ENCODE measurements at regions not wholly inside any gene's neighbourhood (a gene's known extent, or its start where the extent isn't known, plus 50 kb on each side); places are given as distances from the start of the nearest gene placed in this dataset.

- Mint-ChIP-seq H3K27me3 (ENCODE audit: insufficient read depth, unreplicated experiment) (peaks cover 20% of the 10 kb centered on the region), H3K27ac (ENCODE audit: unreplicated experiment) (no peak overlapping the region), H3K4me3 (ENCODE audit: unreplicated experiment) (no peak overlapping the region), H3K9me3 (ENCODE audit: unreplicated experiment) (no peaks in the 10 kb centered on the region), H3K4me1 (ENCODE audit: low read depth, unreplicated experiment) (no peaks in the 10 kb centered on the region), H3K36me3 (ENCODE audit: insufficient read depth, unreplicated experiment) (no peaks in the 10 kb centered on the region)
- Histone ChIP-seq H3K4me3 (ENCODE audit: low read depth, low read length) (no peak overlapping the region), H3K4me1 (no peaks in the 10 kb centered on the region), H3K9me3 (no peaks in the 10 kb centered on the region), H3K36me3 (ENCODE audit: control insufficient read depth, insufficient read depth, low read length) (no peaks in the 10 kb centered on the region), H3K27me3 (replicated peaks; ENCODE audit: control insufficient read depth, insufficient read depth, low read length) (no peaks in the 10 kb centered on the region)
- no peak for TF ChIP-seq CTCF (IDR thresholded peaks at IDR 0.05; ENCODE audit: insufficient read depth in 1 of 2, low read depth in 1 of 2, low read length in 1 of 2, severe bottlenecking in 1 of 2, unreplicated experiment in 1 of 2)
- ChIA-PET CTCF (no interaction called here), POLR2A (no interaction called here)
- no peak for DNase-seq
- intact Hi-C loops (cut with micrococcal nuclease; ENCODE audit: unreplicated experiment): no loop called here
- no TSS peak for BruUV-seq (replicated peaks)
Observed at GRCh38 chr12:28065374-28065773, 92.8 kb upstream of the PTHLH start.

- no peak overlapping the region for H3K4me3 Mint-ChIP-seq (ENCODE audit: unreplicated experiment)
- H3K4me1 Mint-ChIP-seq (ENCODE audit: low read depth, unreplicated experiment): no peaks in the 10 kb centered on the region
- Histone ChIP-seq H3K4me3 (ENCODE audit: low read depth, low read length) (no peak overlapping the region), H3K27me3 (replicated peaks; ENCODE audit: control insufficient read depth, insufficient read depth, low read length) (no peaks in the 10 kb centered on the region), H3K4me1 (no peaks in the 10 kb centered on the region), H3K36me3 (ENCODE audit: control insufficient read depth, insufficient read depth, low read length) (no peaks in the 10 kb centered on the region), H3K9me3 (peaks cover 4% of the 10 kb centered on the region; the same call in 1 of the 2 replicates)
- ChIA-PET CTCF (no interaction called here), POLR2A (no interaction called here)
- no peaks in the 10 kb centered on the region for H3K36me3 Mint-ChIP-seq (ENCODE audit: insufficient read depth, unreplicated experiment)
- BruUV-seq (replicated peaks): no TSS peak
- TF ChIP-seq CTCF (IDR thresholded peaks at IDR 0.05; ENCODE audit: insufficient read depth in 1 of 2, low read depth in 1 of 2, low read length in 1 of 2, severe bottlenecking in 1 of 2, unreplicated experiment in 1 of 2): no peak
- no peak for DNase-seq
- no peaks in the 10 kb centered on the region for H3K9me3 Mint-ChIP-seq (ENCODE audit: unreplicated experiment)
- H3K27me3 Mint-ChIP-seq (ENCODE audit: insufficient read depth, unreplicated experiment): peaks cover 17% of the 10 kb centered on the region
- H3K27ac Mint-ChIP-seq (ENCODE audit: unreplicated experiment): no peak overlapping the region
- intact Hi-C loops (cut with micrococcal nuclease; ENCODE audit: unreplicated experiment): no loop called here
Observed at GRCh38 chr12:28065889-28066630, 93.5 kb upstream of the PTHLH start.

GRCh38 chr12:28066879-28067278 is 94.3 kb upstream of the PTHLH start:
- Histone ChIP-seq H3K27me3 (replicated peaks; ENCODE audit: control insufficient read depth, insufficient read depth, low read length) (no peaks in the 10 kb centered on the region), H3K36me3 (ENCODE audit: control insufficient read depth, insufficient read depth, low read length) (no peaks in the 10 kb centered on the region), H3K9me3 (peaks cover 6% of the 10 kb centered on the region; the same call in 1 of the 2 replicates), H3K4me1 (no peaks in the 10 kb centered on the region), H3K4me3 (ENCODE audit: low read depth, low read length) (no peak overlapping the region)
- peaks cover 15% of the 10 kb centered on the region for H3K27me3 Mint-ChIP-seq (ENCODE audit: insufficient read depth, unreplicated experiment)
- no peaks in the 10 kb centered on the region for H3K36me3 Mint-ChIP-seq (ENCODE audit: insufficient read depth, unreplicated experiment)
- intact Hi-C loops (cut with micrococcal nuclease; ENCODE audit: unreplicated experiment): no loop called here
- H3K9me3 Mint-ChIP-seq (ENCODE audit: unreplicated experiment): no peaks in the 10 kb centered on the region
- no peak overlapping the region for H3K27ac Mint-ChIP-seq (ENCODE audit: unreplicated experiment)
- H3K4me3 Mint-ChIP-seq (ENCODE audit: unreplicated experiment): no peak overlapping the region
- DNase-seq: no peak
- CTCF ChIA-PET: no interaction called here
- H3K4me1 Mint-ChIP-seq (ENCODE audit: low read depth, unreplicated experiment): no peaks in the 10 kb centered on the region
- no peak for TF ChIP-seq CTCF (IDR thresholded peaks at IDR 0.05; ENCODE audit: insufficient read depth in 1 of 2, low read depth in 1 of 2, low read length in 1 of 2, severe bottlenecking in 1 of 2, unreplicated experiment in 1 of 2)
- POLR2A ChIA-PET: no interaction called here
- no TSS peak for BruUV-seq (replicated peaks)

Measured in Caco-2 (cell line).